ENCODE measurements at regions not wholly inside any gene's neighbourhood (a gene's known extent, or its start where the extent isn't known, plus 50 kb on each side); places are given as distances from the start of the nearest gene placed in this dataset.

- Histone ChIP-seq H3K36me3 (ENCODE audit: control insufficient read depth in 5 of 5, insufficient read depth in 5 of 5, low read length in 5 of 5) (no peaks in the 10 kb centered on the region), H3K9me3 (ENCODE audit: control insufficient read depth in 5 of 5, low read length in 5 of 5) (no peaks in the 10 kb centered on the region), H3K4me3 (ENCODE audit: low read depth in 1 of 5, low read length in 5 of 5) (no peak overlapping the region), H3K27ac (ENCODE audit: low read depth, low read length) (no peak overlapping the region), H3K27me3 (ENCODE audit: control insufficient read depth in 5 of 5, insufficient read depth in 4 of 5, low read length in 5 of 5) (no peaks in the 10 kb centered on the region), H3K4me1 (ENCODE audit: control insufficient read depth in 5 of 5, insufficient read depth in 5 of 5, low read length in 5 of 5) (peaks cover 0 to 5% (median 0%) of the 10 kb centered on the region in 5 donors), H3K9ac (ENCODE audit: low read length in 5 of 5) (no peak overlapping the region)
Measured at GRCh38 chr11:103636232-103636631, 400.2 kb upstream of the DDI1 start.

- H3K27me3 ChIP-seq (ENCODE audit: control insufficient read depth in 5 of 5, insufficient read depth in 4 of 5, low read length in 5 of 5): no peaks in the 10 kb centered on the region
- H3K9me3 ChIP-seq (ENCODE audit: control insufficient read depth in 5 of 5, low read length in 5 of 5): no peaks in the 10 kb centered on the region
- no peak overlapping the region for H3K27ac ChIP-seq (ENCODE audit: low read depth, low read length)
- H3K9ac ChIP-seq (ENCODE audit: low read length in 5 of 5): no peak overlapping the region
- H3K36me3 ChIP-seq (ENCODE audit: control insufficient read depth in 5 of 5, insufficient read depth in 5 of 5, low read length in 5 of 5): no peaks in the 10 kb centered on the region
- peaks cover 0 to 5% (median 0%) of the 10 kb centered on the region in 5 donors for H3K4me1 ChIP-seq (ENCODE audit: control insufficient read depth in 5 of 5, insufficient read depth in 5 of 5, low read length in 5 of 5)
- H3K4me3 ChIP-seq (ENCODE audit: low read depth in 1 of 5, low read length in 5 of 5): no peak overlapping the region
Measured at GRCh38 chr11:103637295-103637694, 399.1 kb upstream of the DDI1 start.

GRCh38 chr11:103637831-103638230 is 398.6 kb upstream of the DDI1 start:
- Histone ChIP-seq H3K36me3 (ENCODE audit: control insufficient read depth in 5 of 5, insufficient read depth in 5 of 5, low read length in 5 of 5) (no peaks in the 10 kb centered on the region), H3K9me3 (ENCODE audit: control insufficient read depth in 5 of 5, low read length in 5 of 5) (no peaks in the 10 kb centered on the region)

GRCh38 chr11:103644676-103645075 is 391.8 kb upstream of the DDI1 start:
- H3K4me1 ChIP-seq (ENCODE audit: control insufficient read depth in 5 of 5, insufficient read depth in 5 of 5, low read length in 5 of 5): no peaks in the 10 kb centered on the region
- H3K9me3 ChIP-seq (ENCODE audit: control insufficient read depth in 5 of 5, low read length in 5 of 5): no peaks in the 10 kb centered on the region
- no peak overlapping the region for H3K9ac ChIP-seq (ENCODE audit: low read length in 5 of 5)
- H3K4me3 ChIP-seq (ENCODE audit: low read depth in 1 of 5, low read length in 5 of 5): no peak overlapping the region
- H3K27me3 ChIP-seq (ENCODE audit: control insufficient read depth in 5 of 5, insufficient read depth in 4 of 5, low read length in 5 of 5): no peaks in the 10 kb centered on the region
- H3K27ac ChIP-seq (ENCODE audit: low read depth, low read length): no peak overlapping the region
- H3K36me3 ChIP-seq (ENCODE audit: control insufficient read depth in 5 of 5, insufficient read depth in 5 of 5, low read length in 5 of 5): no peaks in the 10 kb centered on the region

More at GRCh38 chr11:103637831-103638230, 398.6 kb upstream of the DDI1 start:
- no peaks in the 10 kb centered on the region for H3K27me3 ChIP-seq (ENCODE audit: control insufficient read depth in 5 of 5, insufficient read depth in 4 of 5, low read length in 5 of 5)
- H3K27ac ChIP-seq (ENCODE audit: low read depth, low read length): no peak overlapping the region
- H3K4me3 ChIP-seq (ENCODE audit: low read depth in 1 of 5, low read length in 5 of 5): no peak overlapping the region
- peaks cover 0 to 5% (median 0%) of the 10 kb centered on the region in 5 donors for H3K4me1 ChIP-seq (ENCODE audit: control insufficient read depth in 5 of 5, insufficient read depth in 5 of 5, low read length in 5 of 5)
- H3K9ac ChIP-seq (ENCODE audit: low read length in 5 of 5): no peak overlapping the region

GRCh38 chr11:103648054-103648453 is 388.4 kb upstream of the DDI1 start:
- Histone ChIP-seq H3K9me3 (ENCODE audit: control insufficient read depth in 5 of 5, low read length in 5 of 5) (peaks cover 0 to 13% (median 5%) of the 10 kb centered on the region in 5 donors), H3K9ac (ENCODE audit: low read length in 5 of 5) (no peak overlapping the region), H3K4me3 (ENCODE audit: low read depth in 1 of 5, low read length in 5 of 5) (no peak overlapping the region), H3K27ac (ENCODE audit: low read depth, low read length) (no peak overlapping the region), H3K27me3 (ENCODE audit: control insufficient read depth in 5 of 5, insufficient read depth in 4 of 5, low read length in 5 of 5) (no peaks in the 10 kb centered on the region), H3K4me1 (ENCODE audit: control insufficient read depth in 5 of 5, insufficient read depth in 5 of 5, low read length in 5 of 5) (no peaks in the 10 kb centered on the region), H3K36me3 (ENCODE audit: control insufficient read depth in 5 of 5, insufficient read depth in 5 of 5, low read length in 5 of 5) (no peaks in the 10 kb centered on the region)

GRCh38 chr11:103648670-103649400 is 387.6 kb upstream of the DDI1 start:
- no peak overlapping the region for H3K27ac ChIP-seq (ENCODE audit: low read depth, low read length)
- no peaks in the 10 kb centered on the region for H3K4me1 ChIP-seq (ENCODE audit: control insufficient read depth in 5 of 5, insufficient read depth in 5 of 5, low read length in 5 of 5)
- H3K9ac ChIP-seq (ENCODE audit: low read length in 5 of 5): no peak overlapping the region
- H3K27me3 ChIP-seq (ENCODE audit: control insufficient read depth in 5 of 5, insufficient read depth in 4 of 5, low read length in 5 of 5): no peaks in the 10 kb centered on the region
- H3K4me3 ChIP-seq (ENCODE audit: low read depth in 1 of 5, low read length in 5 of 5): no peak overlapping the region
- H3K9me3 ChIP-seq (ENCODE audit: control insufficient read depth in 5 of 5, low read length in 5 of 5): peaks cover 0 to 13% (median 5%) of the 10 kb centered on the region in 5 donors
- H3K36me3 ChIP-seq (ENCODE audit: control insufficient read depth in 5 of 5, insufficient read depth in 5 of 5, low read length in 5 of 5): no peaks in the 10 kb centered on the region

- H3K4me3 ChIP-seq (ENCODE audit: low read depth in 1 of 5, low read length in 5 of 5): no peak overlapping the region
Measured at GRCh38 chr11:103649401-103649895, 387.0 kb upstream of the DDI1 start.

GRCh38 chr11:103650330-103650729 is 386.1 kb upstream of the DDI1 start:
- Histone ChIP-seq H3K4me1 (ENCODE audit: control insufficient read depth in 5 of 5, insufficient read depth in 5 of 5, low read length in 5 of 5) (no peaks in the 10 kb centered on the region), H3K9me3 (ENCODE audit: control insufficient read depth in 5 of 5, low read length in 5 of 5) (peaks cover 0 to 13% (median 5%) of the 10 kb centered on the region in 5 donors), H3K27ac (ENCODE audit: low read depth, low read length) (no peak overlapping the region), H3K4me3 (ENCODE audit: low read depth in 1 of 5, low read length in 5 of 5) (no peak overlapping the region), H3K27me3 (ENCODE audit: control insufficient read depth in 5 of 5, insufficient read depth in 4 of 5, low read length in 5 of 5) (no peaks in the 10 kb centered on the region), H3K9ac (ENCODE audit: low read length in 5 of 5) (no peak overlapping the region), H3K36me3 (ENCODE audit: control insufficient read depth in 5 of 5, insufficient read depth in 5 of 5, low read length in 5 of 5) (no peaks in the 10 kb centered on the region)

More at GRCh38 chr11:103649401-103649895, 387.0 kb upstream of the DDI1 start:
- Histone ChIP-seq H3K27ac (ENCODE audit: low read depth, low read length) (no peak overlapping the region), H3K36me3 (ENCODE audit: control insufficient read depth in 5 of 5, insufficient read depth in 5 of 5, low read length in 5 of 5) (no peaks in the 10 kb centered on the region), H3K4me1 (ENCODE audit: control insufficient read depth in 5 of 5, insufficient read depth in 5 of 5, low read length in 5 of 5) (no peaks in the 10 kb centered on the region), H3K27me3 (ENCODE audit: control insufficient read depth in 5 of 5, insufficient read depth in 4 of 5, low read length in 5 of 5) (no peaks in the 10 kb centered on the region), H3K9ac (ENCODE audit: low read length in 5 of 5) (no peak overlapping the region), H3K9me3 (ENCODE audit: control insufficient read depth in 5 of 5, low read length in 5 of 5) (peaks cover 0 to 13% (median 5%) of the 10 kb centered on the region in 5 donors)

GRCh38 chr11:103651341-103651998 is 385.0 kb upstream of the DDI1 start:
- Histone ChIP-seq H3K9ac (ENCODE audit: low read length in 5 of 5) (no peak overlapping the region), H3K9me3 (ENCODE audit: control insufficient read depth in 5 of 5, low read length in 5 of 5) (peaks cover 0 to 13% (median 5%) of the 10 kb centered on the region in 5 donors), H3K4me3 (ENCODE audit: low read depth in 1 of 5, low read length in 5 of 5) (no peak overlapping the region)

GRCh38 chr11:103652013-103652412 is 384.4 kb upstream of the DDI1 start:
- no peak overlapping the region for H3K4me3 ChIP-seq (ENCODE audit: low read depth in 1 of 5, low read length in 5 of 5)
- H3K27me3 ChIP-seq (ENCODE audit: control insufficient read depth in 5 of 5, insufficient read depth in 4 of 5, low read length in 5 of 5): no peaks in the 10 kb centered on the region
- peaks cover 0 to 13% (median 5%) of the 10 kb centered on the region in 5 donors for H3K9me3 ChIP-seq (ENCODE audit: control insufficient read depth in 5 of 5, low read length in 5 of 5)
- H3K9ac ChIP-seq (ENCODE audit: low read length in 5 of 5): no peak overlapping the region
- H3K4me1 ChIP-seq (ENCODE audit: control insufficient read depth in 5 of 5, insufficient read depth in 5 of 5, low read length in 5 of 5): no peaks in the 10 kb centered on the region
- H3K36me3 ChIP-seq (ENCODE audit: control insufficient read depth in 5 of 5, insufficient read depth in 5 of 5, low read length in 5 of 5): no peaks in the 10 kb centered on the region
- no peak overlapping the region for H3K27ac ChIP-seq (ENCODE audit: low read depth, low read length)

More at GRCh38 chr11:103651341-103651998, 385.0 kb upstream of the DDI1 start:
- Histone ChIP-seq H3K4me1 (ENCODE audit: control insufficient read depth in 5 of 5, insufficient read depth in 5 of 5, low read length in 5 of 5) (no peaks in the 10 kb centered on the region), H3K36me3 (ENCODE audit: control insufficient read depth in 5 of 5, insufficient read depth in 5 of 5, low read length in 5 of 5) (no peaks in the 10 kb centered on the region), H3K27me3 (ENCODE audit: control insufficient read depth in 5 of 5, insufficient read depth in 4 of 5, low read length in 5 of 5) (no peaks in the 10 kb centered on the region), H3K27ac (ENCODE audit: low read depth, low read length) (no peak overlapping the region)

All from subcutaneous abdominal adipose tissue (tissue), 5 donors.